ENCODE measurements at regions not wholly inside any gene's neighbourhood (a gene's known extent, or its start where the extent isn't known, plus 50 kb on each side); places are given as distances from the start of the nearest gene placed in this dataset.
"Not testable (repeated sequence)": the region's sequence is repeated elsewhere in the genome, so short reads cannot be mapped to it uniquely, and the experiment has no call there.

GRCh38 chr18:39134255-39134654 is 1568.7 kb upstream of the CELF4 start:
- H3K4me3 ChIP-seq (ENCODE audit: insufficient read depth, low read depth, low read length) = no peak overlapping the region
- no peak overlapping the region for H3K4me2 ChIP-seq (ENCODE audit: low read length)
- TF ChIP-seq EZH2 (IDR thresholded peaks at IDR 0.05; ENCODE audit: insufficient read depth, low read length) (no peak), CTCF (IDR thresholded peaks at IDR 0.05; ENCODE audit: insufficient read depth, low read depth, low read length) (no peak)
- no peaks in the 10 kb centered on the region for H3K4me1 ChIP-seq (ENCODE audit: insufficient read depth, low read length)
- no peaks in the 10 kb centered on the region for H3K9me3 Mint-ChIP-seq (ENCODE audit: unreplicated experiment)
- H3K4me1 Mint-ChIP-seq (ENCODE audit: low read depth, unreplicated experiment) = no peaks in the 10 kb centered on the region
- no peak overlapping the region for H3K27ac Mint-ChIP-seq (ENCODE audit: unreplicated experiment)
- no peak overlapping the region for H3K27ac ChIP-seq (ENCODE audit: low read depth, low read length)
- H4K20me1 ChIP-seq (ENCODE audit: insufficient read depth, low read length) = no peaks in the 10 kb centered on the region
- no peak overlapping the region for H2AFZ ChIP-seq (ENCODE audit: low read depth, low read length)
- DNase-seq (ENCODE audit: low read depth) = no peak
- no peaks in the 10 kb centered on the region for H3K36me3 ChIP-seq (ENCODE audit: insufficient read depth, low read length)
- H3K27me3 ChIP-seq (ENCODE audit: insufficient read depth, low read length) = no peaks in the 10 kb centered on the region
- no peak overlapping the region for H3K9ac ChIP-seq (ENCODE audit: low read length)
- H3K27me3 Mint-ChIP-seq (ENCODE audit: low read depth, unreplicated experiment) = no peaks in the 10 kb centered on the region
- no peaks in the 10 kb centered on the region for H3K36me3 Mint-ChIP-seq (ENCODE audit: low read depth, unreplicated experiment)
- H3K9me3 ChIP-seq (ENCODE audit: insufficient read depth, low read depth, low read length) = no peaks in the 10 kb centered on the region
- no peaks in the 10 kb centered on the region for H3K79me2 ChIP-seq (ENCODE audit: insufficient read depth, low read length)
- no peak for FAIRE-seq
- H3K4me3 Mint-ChIP-seq (ENCODE audit: unreplicated experiment) = no peak overlapping the region

GRCh38 chr18:39127538-39127937 is 1561.9 kb upstream of the CELF4 start:
- not testable (repeated sequence) for H3K27ac ChIP-seq (ENCODE audit: low read depth, low read length); H4K20me1 ChIP-seq (ENCODE audit: insufficient read depth, low read length); H3K9me3 Mint-ChIP-seq (ENCODE audit: unreplicated experiment); H3K4me1 ChIP-seq (ENCODE audit: insufficient read depth, low read length); H3K4me1 Mint-ChIP-seq (ENCODE audit: low read depth, unreplicated experiment); H3K27ac Mint-ChIP-seq (ENCODE audit: unreplicated experiment); FAIRE-seq; H3K79me2 ChIP-seq (ENCODE audit: insufficient read depth, low read length); H3K36me3 ChIP-seq (ENCODE audit: insufficient read depth, low read length); H2AFZ ChIP-seq (ENCODE audit: low read depth, low read length); H3K27me3 Mint-ChIP-seq (ENCODE audit: low read depth, unreplicated experiment); H3K4me3 Mint-ChIP-seq (ENCODE audit: unreplicated experiment); H3K27me3 ChIP-seq (ENCODE audit: insufficient read depth, low read length); H3K4me3 ChIP-seq (ENCODE audit: insufficient read depth, low read depth, low read length); H3K9me3 ChIP-seq (ENCODE audit: insufficient read depth, low read depth, low read length); H3K36me3 Mint-ChIP-seq (ENCODE audit: low read depth, unreplicated experiment); H3K4me2 ChIP-seq (ENCODE audit: low read length); H3K9ac ChIP-seq (ENCODE audit: low read length); DNase-seq (ENCODE audit: low read depth)

GRCh38 chr18:39113790-39114189 is 1548.2 kb upstream of the CELF4 start:
- H3K27me3 Mint-ChIP-seq (ENCODE audit: low read depth, unreplicated experiment) = no peaks in the 10 kb centered on the region
- no peaks in the 10 kb centered on the region for H3K36me3 Mint-ChIP-seq (ENCODE audit: low read depth, unreplicated experiment)
- Histone ChIP-seq H2AFZ (ENCODE audit: low read depth, low read length) (no peak overlapping the region), H3K4me2 (ENCODE audit: low read length) (no peak overlapping the region), H3K9ac (ENCODE audit: low read length) (no peak overlapping the region), H3K4me1 (ENCODE audit: insufficient read depth, low read length) (no peaks in the 10 kb centered on the region), H3K79me2 (ENCODE audit: insufficient read depth, low read length) (no peaks in the 10 kb centered on the region), H4K20me1 (ENCODE audit: insufficient read depth, low read length) (no peaks in the 10 kb centered on the region), H3K27ac (ENCODE audit: low read depth, low read length) (no peak overlapping the region), H3K36me3 (ENCODE audit: insufficient read depth, low read length) (no peaks in the 10 kb centered on the region), H3K9me3 (ENCODE audit: insufficient read depth, low read depth, low read length) (no peaks in the 10 kb centered on the region), H3K4me3 (ENCODE audit: insufficient read depth, low read depth, low read length) (no peak overlapping the region), H3K27me3 (ENCODE audit: insufficient read depth, low read length) (no peaks in the 10 kb centered on the region)
- H3K27ac Mint-ChIP-seq (ENCODE audit: unreplicated experiment) = no peak overlapping the region
- no peaks in the 10 kb centered on the region for H3K9me3 Mint-ChIP-seq (ENCODE audit: unreplicated experiment)
- FAIRE-seq (no peak), DNase-seq (ENCODE audit: low read depth) (no peak)
- no peak for TF ChIP-seq EZH2 (IDR thresholded peaks at IDR 0.05; ENCODE audit: insufficient read depth, low read length)
- no peaks in the 10 kb centered on the region for H3K4me1 Mint-ChIP-seq (ENCODE audit: low read depth, unreplicated experiment)
- no peak overlapping the region for H3K4me3 Mint-ChIP-seq (ENCODE audit: unreplicated experiment)

GRCh38 chr18:39105104-39105503 is 1539.5 kb upstream of the CELF4 start:
- DNase-seq (ENCODE audit: low read depth) = no peak
- Mint-ChIP-seq H3K4me3 (ENCODE audit: unreplicated experiment) (no peak overlapping the region), H3K27me3 (ENCODE audit: low read depth, unreplicated experiment) (no peaks in the 10 kb centered on the region), H3K36me3 (ENCODE audit: low read depth, unreplicated experiment) (no peaks in the 10 kb centered on the region), H3K4me1 (ENCODE audit: low read depth, unreplicated experiment) (no peaks in the 10 kb centered on the region), H3K9me3 (ENCODE audit: unreplicated experiment) (no peaks in the 10 kb centered on the region), H3K27ac (ENCODE audit: unreplicated experiment) (no peak overlapping the region)
- H3K27me3 ChIP-seq (ENCODE audit: insufficient read depth, low read length) = no peaks in the 10 kb centered on the region
- no peak overlapping the region for H2AFZ ChIP-seq (ENCODE audit: low read depth, low read length)
- no peaks in the 10 kb centered on the region for H3K79me2 ChIP-seq (ENCODE audit: insufficient read depth, low read length)
- no peak overlapping the region for H3K4me2 ChIP-seq (ENCODE audit: low read length)
- no peak for FAIRE-seq
- no peak overlapping the region for H3K9ac ChIP-seq (ENCODE audit: low read length)
- no peaks in the 10 kb centered on the region for H3K36me3 ChIP-seq (ENCODE audit: insufficient read depth, low read length)
- H4K20me1 ChIP-seq (ENCODE audit: insufficient read depth, low read length) = no peaks in the 10 kb centered on the region
- H3K4me1 ChIP-seq (ENCODE audit: insufficient read depth, low read length) = no peaks in the 10 kb centered on the region
- no peak overlapping the region for H3K27ac ChIP-seq (ENCODE audit: low read depth, low read length)
- no peak for TF ChIP-seq CTCF (IDR thresholded peaks at IDR 0.05; ENCODE audit: insufficient read depth, low read depth, low read length)
- no peaks in the 10 kb centered on the region for H3K9me3 ChIP-seq (ENCODE audit: insufficient read depth, low read depth, low read length)
- no peak overlapping the region for H3K4me3 ChIP-seq (ENCODE audit: insufficient read depth, low read depth, low read length)
